NT2/D1 (cell line): ENCODE measurements at regions not wholly inside any gene's neighbourhood (a gene's known extent, or its start where the extent isn't known, plus 50 kb on each side); places are given as distances from the start of the nearest gene placed in this dataset.

Source experiments
- DNase-seq: peaks from one replicate; pipeline ENCODE4 v3.0.0-alpha.2; 2011; ENCODE audit warnings: low read depth, low spot score
- H3K27me3 ChIP-seq: 2 replicates; pipeline ENCODE4 v1.6.0; 2011; ENCODE audit warnings: mild to moderate bottlenecking; ENCODE audit not compliant: insufficient read length, insufficient read depth
- H3K36me3 ChIP-seq: 2 replicates; pipeline ENCODE4 v1.6.1; 2011; ENCODE audit warnings: mild to moderate bottlenecking, low read length, mixed read lengths; ENCODE audit not compliant: insufficient read depth, insufficient read length
- H3K4me1 ChIP-seq: 2 replicates; pipeline ENCODE4 v1.5.1; 2011; ENCODE audit not compliant: insufficient read depth, insufficient read length
- H3K4me3 ChIP-seq: 2 replicates; pipeline ENCODE4 v1.5.1; 2011; ENCODE audit warnings: low read depth; ENCODE audit not compliant: insufficient read length
- H3K9ac ChIP-seq: 2 replicates; pipeline ENCODE4 v1.6.0; 2011; ENCODE audit warnings: low read depth; ENCODE audit not compliant: insufficient read length
- H3K9me3 ChIP-seq: 2 replicates; pipeline ENCODE4 v1.5.1; 2011; ENCODE audit warnings: mild to moderate bottlenecking, low read length; ENCODE audit not compliant: insufficient read depth
- SUZ12 ChIP-seq: IDR thresholded peaks from 2 replicates; pipeline ENCODE4 v1.6.1; 2011; ENCODE audit not compliant: insufficient read length, insufficient read depth; ENCODE audit errors: extremely low read depth
- YY1 ChIP-seq: IDR thresholded peaks from 2 replicates; pipeline ENCODE4 v1.6.1; 2011; ENCODE audit not compliant: insufficient read length, insufficient read depth
- ZNF274 ChIP-seq: IDR thresholded peaks from 2 replicates; pipeline ENCODE4 v1.6.1; 2011; ENCODE audit warnings: mild to moderate bottlenecking, low read depth, low read length

GRCh38 chr5:106906199-106906598 is 764.5 kb downstream of the EFNA5 start:
- TF ChIP-seq ZNF274 (no peak), YY1 (no peak), SUZ12 (no peak)
- no peaks in the 10 kb centered on the region for H3K9me3 ChIP-seq
- H3K4me1 ChIP-seq: no peaks in the 10 kb centered on the region
- no peak for DNase-seq
- no peak overlapping the region for H3K4me3 ChIP-seq
- H3K36me3 ChIP-seq: no peaks in the 10 kb centered on the region
- no peaks in the 10 kb centered on the region for H3K27me3 ChIP-seq
- no peak overlapping the region for H3K9ac ChIP-seq

DNA sequence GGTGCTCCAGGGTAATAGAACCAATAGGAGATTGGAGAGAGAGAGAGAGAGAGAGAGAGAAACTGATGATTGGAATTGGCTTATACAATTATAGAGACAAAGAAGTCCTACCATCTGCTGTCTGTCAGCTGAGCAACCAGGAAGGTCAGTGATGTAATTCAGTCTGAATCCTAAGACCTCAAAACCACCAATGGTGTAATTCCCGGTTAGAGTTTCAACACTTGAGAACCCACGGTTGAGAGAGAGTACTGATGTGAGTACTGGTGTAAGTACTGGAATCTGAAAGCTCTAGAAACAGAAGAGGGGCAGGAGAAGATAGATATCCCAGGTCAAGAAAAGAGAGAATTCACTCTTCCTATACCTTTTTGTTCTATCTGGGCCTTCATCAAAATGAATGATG is 775.8 kb downstream of the EFNA5 start:
- H3K27me3 ChIP-seq: no peaks in the 10 kb centered on the region
- H3K9ac ChIP-seq: no peak overlapping the region
- DNase-seq: no peak
- no peaks in the 10 kb centered on the region for H3K9me3 ChIP-seq
- no peak for TF ChIP-seq YY1
- TF ChIP-seq SUZ12: no peak
- TF ChIP-seq ZNF274: no peak
- H3K36me3 ChIP-seq: no peaks in the 10 kb centered on the region
- no peaks in the 10 kb centered on the region for H3K4me1 ChIP-seq
- no peak overlapping the region for H3K4me3 ChIP-seq

- Histone ChIP-seq H3K9me3 (no peaks in the 10 kb centered on the region), H3K9ac (no peak overlapping the region), H3K4me3 (no peak overlapping the region), H3K36me3 (no peaks in the 10 kb centered on the region), H3K27me3 (no peaks in the 10 kb centered on the region), H3K4me1 (no peaks in the 10 kb centered on the region)
- DNase-seq: no peak
- TF ChIP-seq ZNF274: no peak
- TF ChIP-seq YY1: no peak
- TF ChIP-seq SUZ12: no peak
Measured at GRCh38 chr5:106882035-106882434, 788.7 kb downstream of the EFNA5 start.

GRCh38 chr5:106880656-106881055 is 790.1 kb downstream of the EFNA5 start:
- H3K4me1 ChIP-seq: no peaks in the 10 kb centered on the region
- H3K36me3 ChIP-seq: no peaks in the 10 kb centered on the region
- TF ChIP-seq SUZ12 (no peak), ZNF274 (no peak), YY1 (no peak)
- no peak overlapping the region for H3K9ac ChIP-seq
- H3K9me3 ChIP-seq: peaks cover 9% of the 10 kb centered on the region; the same call in 1 of the 2 replicates
- no peaks in the 10 kb centered on the region for H3K27me3 ChIP-seq
- DNase-seq: no peak
- H3K4me3 ChIP-seq: no peak overlapping the region

GRCh38 chr5:106877881-106878280 is 792.9 kb downstream of the EFNA5 start:
- no peak for TF ChIP-seq ZNF274
- TF ChIP-seq YY1: no peak
- TF ChIP-seq SUZ12: no peak
- Histone ChIP-seq H3K36me3 (no peaks in the 10 kb centered on the region), H3K9me3 (peaks cover 9% of the 10 kb centered on the region; the same call in 1 of the 2 replicates), H3K9ac (no peak overlapping the region), H3K27me3 (no peaks in the 10 kb centered on the region), H3K4me1 (no peaks in the 10 kb centered on the region), H3K4me3 (no peak overlapping the region)
- DNase-seq: no peak

GRCh38 chr5:106876665-106877194 is 794.0 kb downstream of the EFNA5 start:
- TF ChIP-seq YY1: no peak
- TF ChIP-seq SUZ12: no peak
- no peak for TF ChIP-seq ZNF274
- Histone ChIP-seq H3K4me3 (no peak overlapping the region), H3K27me3 (no peaks in the 10 kb centered on the region), H3K36me3 (no peaks in the 10 kb centered on the region), H3K4me1 (no peaks in the 10 kb centered on the region), H3K9ac (no peak overlapping the region), H3K9me3 (peaks cover 9% of the 10 kb centered on the region; the same call in 1 of the 2 replicates)
- DNase-seq: peak; percentile 6

DNA sequence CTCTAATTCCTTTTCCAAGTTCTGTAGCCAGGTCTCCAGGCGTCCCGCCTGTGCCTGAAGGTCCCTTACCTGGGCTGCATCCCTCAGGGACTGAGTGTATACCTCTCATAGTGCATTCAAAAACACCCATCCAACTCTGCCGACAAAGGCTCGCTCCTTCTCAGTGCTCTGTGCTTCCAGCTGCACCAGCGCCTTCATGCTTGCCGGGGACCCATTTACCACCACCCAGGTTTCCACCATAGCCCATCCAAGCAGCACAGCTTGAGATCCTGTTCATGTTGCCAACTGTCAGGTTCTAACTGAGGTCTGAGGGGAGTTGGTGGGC is 794.5 kb downstream of the EFNA5 start:
- TF ChIP-seq SUZ12 (no peak), YY1 (no peak), ZNF274 (no peak)
- Histone ChIP-seq H3K27me3 (no peaks in the 10 kb centered on the region), H3K9me3 (peaks cover 9% of the 10 kb centered on the region; the same call in 1 of the 2 replicates), H3K4me1 (no peaks in the 10 kb centered on the region), H3K9ac (no peak overlapping the region), H3K36me3 (no peaks in the 10 kb centered on the region), H3K4me3 (no peak overlapping the region)
- DNase-seq: no peak
